Activated T-cell treated with anti-CD3 and anti-CD28 coated beads, Interleukin-2, amount 50 U/mL, for 48 hours (primary cell): ENCODE measurements at regions not wholly inside any gene's neighbourhood (a gene's known extent, or its start where the extent isn't known, plus 50 kb on each side); places are given as distances from the start of the nearest gene placed in this dataset.

Source experiments
- DNase-seq, 2 experiments: peaks; one replicate each; pipeline ENCODE4 v3.0.0-alpha.2; 2020

DNA sequence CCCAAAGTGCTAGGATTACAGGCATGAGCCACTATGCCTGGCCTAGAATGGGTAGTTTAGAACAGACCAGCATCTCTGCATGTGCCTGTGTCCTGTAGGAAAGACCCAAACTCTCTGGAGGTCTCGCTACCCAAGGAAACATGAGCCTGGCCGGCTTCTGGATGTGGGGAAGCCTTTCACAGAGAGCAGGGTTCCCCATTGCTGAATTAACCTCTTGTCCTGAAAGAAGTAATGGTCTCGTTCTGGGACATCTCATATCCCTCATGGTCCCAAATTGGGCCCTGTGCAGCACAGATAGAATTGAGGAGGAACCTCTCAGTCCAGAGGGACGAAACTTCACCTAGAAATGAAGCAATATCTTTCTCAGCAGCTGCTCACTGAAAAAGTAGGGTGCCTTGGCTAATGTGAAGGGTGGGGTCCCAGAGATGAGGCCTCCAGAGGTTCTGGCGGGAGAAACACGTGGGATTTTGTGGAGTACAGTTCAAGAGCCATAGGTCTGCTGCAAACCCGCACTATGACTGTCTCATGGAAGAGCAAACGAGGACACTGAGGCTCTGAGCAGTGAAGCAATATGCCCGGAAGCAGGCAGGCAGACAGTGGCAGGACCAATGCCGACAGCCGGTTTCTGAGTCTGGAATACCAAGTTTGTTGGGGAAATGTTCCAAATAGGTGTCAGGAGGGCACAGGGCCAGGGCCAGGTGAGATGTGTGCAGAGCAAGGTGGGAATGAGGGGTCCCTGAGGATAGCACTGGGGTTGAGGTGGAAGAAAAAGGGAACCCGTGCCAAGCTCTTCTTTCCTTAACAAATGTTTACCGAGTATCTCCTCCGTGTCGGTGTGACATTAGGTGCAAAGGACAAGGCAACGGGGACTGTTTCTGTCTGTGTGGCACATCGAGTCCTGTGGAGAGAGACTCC, 121.0 kb upstream of the TWIST2 start:
- DNase-seq = no peak

DNA sequence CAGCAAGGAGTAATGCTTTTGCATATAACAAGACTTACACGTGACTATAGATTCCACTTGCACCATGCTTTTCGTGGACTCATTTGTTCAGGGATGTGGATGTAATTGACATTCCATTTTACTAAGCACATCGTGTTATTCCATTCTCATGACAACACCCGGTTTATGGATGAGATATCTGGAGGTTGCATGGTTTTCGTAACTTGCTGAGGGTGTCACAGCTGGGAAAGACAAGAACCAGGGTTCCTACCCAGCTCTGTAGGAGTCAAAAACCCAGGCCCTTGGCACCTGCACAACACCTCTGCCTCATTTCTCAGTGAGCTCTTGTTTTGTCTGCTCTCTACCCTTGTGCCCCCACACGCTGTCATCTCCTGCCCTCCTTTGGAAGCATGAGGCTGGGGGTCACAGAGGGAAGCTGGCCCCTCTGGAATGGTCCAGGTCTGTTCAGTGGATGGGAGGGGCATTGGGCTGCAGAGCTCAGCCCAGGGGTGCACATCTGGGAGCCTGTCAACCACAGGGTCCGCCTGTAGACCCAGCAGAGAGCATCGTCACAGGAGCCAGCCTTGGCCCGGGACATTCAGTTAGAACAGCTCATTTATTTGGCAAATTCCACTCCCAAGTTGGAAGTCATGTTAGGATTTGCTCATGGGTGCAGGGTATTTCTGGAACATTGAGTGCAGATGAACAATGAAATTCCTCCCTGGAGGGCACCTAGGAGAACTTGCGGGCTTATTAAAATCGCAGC, 120.1 kb upstream of the TWIST2 start:
- DNase-seq = no peak

DNA sequence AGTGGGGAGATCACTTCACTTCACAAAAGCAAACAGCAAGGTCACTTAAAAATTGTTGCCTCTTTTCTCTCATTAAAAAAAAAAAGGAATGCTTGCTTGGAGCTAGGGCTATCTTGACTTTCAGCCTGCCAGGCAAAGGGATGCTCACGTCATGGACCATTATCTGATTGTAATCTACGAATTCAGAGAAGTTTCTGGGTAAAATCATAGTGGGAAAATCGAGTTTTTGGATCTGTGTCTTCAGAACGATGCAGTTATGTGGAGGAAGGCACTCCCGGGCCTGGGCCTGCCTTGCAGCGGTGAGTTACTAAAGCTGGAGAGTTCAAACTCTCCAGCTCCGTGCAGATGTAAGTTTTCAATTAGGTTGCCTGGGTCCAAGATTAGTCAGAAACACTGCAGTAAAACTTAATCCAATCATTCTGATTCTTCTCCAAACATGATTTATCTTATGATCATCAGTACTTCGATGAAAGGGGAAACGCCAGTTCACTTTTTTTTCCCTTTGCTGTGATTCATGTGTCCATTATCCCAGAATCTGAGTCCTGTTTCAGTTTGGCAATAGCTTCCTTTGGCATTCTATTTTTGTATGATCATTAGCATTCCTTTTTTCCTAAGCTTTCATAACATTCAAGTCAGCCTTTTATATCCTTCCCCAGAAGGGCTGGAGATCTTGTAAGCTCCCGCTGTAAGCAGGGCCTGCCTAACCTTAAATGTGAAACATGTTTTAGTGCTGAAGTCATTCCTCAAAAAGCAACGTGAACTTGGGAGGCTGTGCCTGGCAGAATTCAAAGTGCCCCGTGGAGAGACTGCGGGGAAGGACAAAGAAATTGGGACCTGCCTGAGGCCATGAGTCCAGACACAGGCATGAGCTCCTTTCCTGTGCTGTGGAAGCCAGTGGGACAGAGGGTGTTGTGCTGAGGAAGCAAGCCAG, 119.3 kb upstream of the TWIST2 start:
- DNase-seq = no peak

DNA sequence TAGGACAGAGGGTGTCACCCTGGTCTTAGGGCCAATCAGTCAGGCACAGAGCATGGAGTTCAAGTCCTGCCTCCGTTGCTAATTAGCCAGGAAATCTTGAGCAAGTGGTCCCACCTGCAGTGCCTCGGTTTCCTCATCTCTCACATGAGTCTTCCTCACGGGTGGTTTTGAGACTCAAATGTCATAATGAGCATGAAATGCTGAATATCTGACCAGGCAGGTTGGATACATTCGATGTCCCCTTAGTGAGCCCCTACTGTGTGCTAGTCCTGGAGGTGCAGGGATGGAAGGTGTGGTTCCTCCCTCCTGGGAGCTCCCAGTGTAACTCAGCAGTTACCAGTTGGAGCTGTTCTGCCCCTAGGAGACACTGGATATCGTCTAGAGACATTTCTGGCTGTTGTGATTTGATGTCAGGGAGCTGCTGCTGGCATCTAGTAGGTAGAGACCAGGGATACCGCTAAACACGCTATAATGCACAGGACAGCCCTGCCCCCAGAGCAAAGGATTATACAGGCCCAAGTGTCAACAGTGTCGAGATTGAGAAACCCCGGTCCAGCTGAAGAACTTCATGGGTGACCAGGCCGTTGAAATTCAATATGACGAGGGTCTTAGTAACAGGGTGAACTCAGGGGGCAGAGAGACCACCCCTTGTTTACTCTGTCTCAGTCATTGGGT, 118.5 kb upstream of the TWIST2 start:
- no peak for DNase-seq

DNA sequence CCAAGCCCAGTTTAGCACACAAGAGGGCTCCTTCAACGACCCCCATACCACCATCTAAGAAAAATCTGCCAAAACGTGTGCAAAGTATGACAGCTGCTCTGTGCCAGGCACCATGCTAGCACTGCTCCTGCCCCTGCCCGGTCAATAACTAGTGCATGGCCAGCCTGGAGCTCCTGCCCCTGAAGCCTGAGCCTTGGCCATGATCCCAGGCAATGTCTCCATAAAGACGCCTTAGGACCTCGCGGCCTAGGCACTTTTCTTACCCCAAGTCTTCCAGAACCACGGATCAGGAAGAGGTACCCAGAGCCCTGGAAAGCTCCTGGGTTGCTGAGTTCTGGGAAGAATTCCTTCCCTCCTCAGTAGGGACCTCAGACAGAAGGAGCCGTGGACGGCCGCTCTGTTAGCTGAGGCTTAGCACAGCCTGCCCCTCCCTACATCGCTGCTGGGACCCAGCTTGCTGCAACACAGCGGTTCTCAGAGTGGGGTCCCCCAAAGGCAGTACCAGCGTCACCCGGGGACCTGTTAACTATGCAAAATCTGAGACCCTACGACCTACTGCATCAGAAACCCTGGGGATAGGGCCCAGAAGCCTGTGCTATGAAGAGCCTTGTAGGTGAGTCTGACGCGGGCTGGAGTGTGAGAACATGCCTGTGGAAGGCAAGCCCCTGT, 117.8 kb upstream of the TWIST2 start:
- no peak for DNase-seq

DNA sequence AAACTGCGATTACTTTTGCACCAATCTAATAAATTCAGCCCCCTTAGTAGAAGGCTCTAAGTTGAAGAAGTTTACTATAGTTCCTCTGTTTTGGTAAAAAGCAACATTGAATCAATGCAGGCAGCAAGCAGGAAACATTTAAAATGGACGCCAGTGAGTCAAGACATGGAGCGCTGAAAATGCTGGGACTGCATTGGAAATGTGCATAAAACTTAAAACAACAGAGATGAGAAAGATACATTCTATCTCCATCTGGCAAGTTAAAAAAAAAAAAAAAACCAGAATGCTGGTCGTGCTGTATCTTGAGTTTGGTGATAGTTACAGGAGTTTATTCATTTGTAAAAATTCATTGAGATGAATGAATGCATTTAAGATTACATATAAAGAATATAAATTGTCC, 117.0 kb upstream of the TWIST2 start:
- no peak for DNase-seq

DNA sequence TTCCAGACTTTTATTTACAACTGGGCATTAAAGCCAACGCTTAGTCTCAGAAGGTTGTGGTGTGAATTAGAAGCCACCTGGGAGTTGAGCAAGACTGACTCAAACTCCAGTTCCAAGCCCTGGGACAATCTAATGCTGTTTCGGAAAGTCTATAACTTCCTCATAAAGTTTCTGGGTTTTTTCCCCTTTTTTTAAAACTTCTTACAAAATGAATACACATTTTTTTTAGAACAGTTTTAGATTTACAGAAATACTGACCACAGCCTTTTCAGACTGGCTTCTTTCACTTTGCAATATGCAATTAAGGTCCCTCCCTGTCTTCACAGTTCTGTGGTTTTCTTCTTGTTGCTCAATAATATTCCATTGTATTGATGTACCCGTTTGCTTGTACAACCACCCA, 115.9 kb upstream of the TWIST2 start:
- DNase-seq = no peak

DNA sequence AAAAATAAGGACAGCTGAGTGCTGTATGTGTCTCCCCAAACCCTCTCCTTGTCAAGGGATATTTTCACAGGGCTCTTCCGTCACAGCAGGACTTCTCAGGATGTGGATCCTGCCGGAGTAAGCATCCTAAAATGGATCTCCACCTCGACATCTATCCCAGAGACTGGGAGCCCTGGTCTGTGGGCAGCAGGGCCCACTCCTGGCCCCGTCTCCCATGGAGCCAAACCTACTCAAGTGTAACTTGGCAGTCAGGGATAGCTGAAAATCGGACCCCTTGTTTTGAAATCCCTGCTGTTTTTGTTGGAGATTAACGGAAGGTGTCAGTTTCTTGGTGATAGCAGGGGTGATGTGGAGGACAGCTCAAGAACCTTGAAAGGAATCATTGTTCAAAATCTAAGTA, 109.0 kb upstream of the TWIST2 start:
- DNase-seq = no peak

DNA sequence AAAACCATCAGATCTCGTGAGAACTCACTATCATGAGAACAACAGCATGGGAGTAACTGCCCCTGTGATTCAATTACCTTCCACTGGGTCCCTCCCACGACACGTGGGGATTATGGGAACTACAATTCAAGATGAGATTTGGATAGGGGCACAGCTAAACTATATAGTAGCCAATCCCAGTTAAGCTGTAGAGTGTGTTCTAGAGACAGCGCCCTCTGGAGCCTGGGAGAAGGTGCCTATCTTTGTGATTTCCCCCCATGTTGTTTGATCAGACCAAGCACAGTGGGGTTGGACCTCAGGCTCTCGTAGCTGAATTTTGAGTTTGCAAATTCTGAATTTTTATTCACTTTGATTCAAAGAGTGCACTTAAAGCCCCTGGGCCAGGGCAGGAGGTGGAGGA, 108.2 kb upstream of the TWIST2 start:
- DNase-seq = no peak

DNA sequence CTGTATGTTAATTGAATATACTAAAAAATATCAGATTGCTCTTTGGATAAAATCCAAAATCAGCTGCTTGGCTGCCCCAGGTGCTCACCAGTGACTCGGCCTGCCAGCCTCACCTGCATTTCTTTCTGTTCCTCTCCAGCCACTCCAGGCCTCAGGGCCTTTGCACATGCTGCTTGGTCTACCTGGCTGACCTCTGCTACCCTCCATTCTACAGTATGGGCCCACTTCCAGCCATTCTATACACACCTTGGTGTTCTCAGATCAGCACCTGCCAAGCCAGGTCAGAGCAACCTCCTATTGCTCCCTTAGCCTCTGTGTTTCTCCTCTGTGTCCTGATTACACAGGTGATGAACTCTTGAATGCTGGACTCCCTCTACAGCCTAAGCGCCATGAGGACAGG, 106.6 kb upstream of the TWIST2 start:
- DNase-seq = no peak

DNA sequence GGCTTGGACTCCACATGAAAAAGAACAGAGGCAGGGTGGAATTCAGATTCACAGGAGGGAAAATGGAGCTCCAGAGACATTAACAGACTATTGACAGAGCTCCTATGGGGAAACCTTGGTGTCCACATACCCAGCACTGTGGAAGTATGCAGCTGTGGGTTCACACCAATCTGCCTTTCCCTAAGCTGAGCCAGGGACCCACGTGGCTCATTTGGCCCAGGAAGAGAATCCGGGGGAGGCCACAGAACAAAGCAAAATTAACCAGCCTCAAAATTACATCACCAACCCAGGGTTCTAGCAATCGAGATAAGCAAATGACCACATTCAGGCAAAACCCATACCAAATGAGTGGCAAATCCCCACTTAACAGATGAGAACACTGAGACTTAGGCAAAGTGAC, 105.8 kb upstream of the TWIST2 start:
- DNase-seq = no peak

DNA sequence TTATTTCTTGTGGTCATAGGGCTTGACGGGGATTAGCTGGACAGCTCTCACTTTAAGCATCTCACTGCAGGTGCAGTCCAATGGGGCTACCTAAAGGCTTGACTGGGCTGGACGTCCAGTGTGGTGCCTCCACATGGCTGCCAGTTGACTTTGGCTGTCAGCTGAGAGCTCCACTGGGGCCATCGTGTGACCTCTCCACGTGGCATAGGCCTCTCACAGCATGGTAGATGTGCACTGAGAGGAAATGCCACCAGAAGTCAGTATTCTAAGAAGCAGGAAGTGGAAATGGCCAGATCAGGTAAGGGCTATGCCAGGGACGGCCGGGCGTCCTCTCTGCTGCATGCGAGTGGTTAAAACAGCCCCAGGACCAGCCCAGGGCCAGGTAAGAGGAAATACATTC, 105.2 kb upstream of the TWIST2 start:
- DNase-seq = no peak

DNA sequence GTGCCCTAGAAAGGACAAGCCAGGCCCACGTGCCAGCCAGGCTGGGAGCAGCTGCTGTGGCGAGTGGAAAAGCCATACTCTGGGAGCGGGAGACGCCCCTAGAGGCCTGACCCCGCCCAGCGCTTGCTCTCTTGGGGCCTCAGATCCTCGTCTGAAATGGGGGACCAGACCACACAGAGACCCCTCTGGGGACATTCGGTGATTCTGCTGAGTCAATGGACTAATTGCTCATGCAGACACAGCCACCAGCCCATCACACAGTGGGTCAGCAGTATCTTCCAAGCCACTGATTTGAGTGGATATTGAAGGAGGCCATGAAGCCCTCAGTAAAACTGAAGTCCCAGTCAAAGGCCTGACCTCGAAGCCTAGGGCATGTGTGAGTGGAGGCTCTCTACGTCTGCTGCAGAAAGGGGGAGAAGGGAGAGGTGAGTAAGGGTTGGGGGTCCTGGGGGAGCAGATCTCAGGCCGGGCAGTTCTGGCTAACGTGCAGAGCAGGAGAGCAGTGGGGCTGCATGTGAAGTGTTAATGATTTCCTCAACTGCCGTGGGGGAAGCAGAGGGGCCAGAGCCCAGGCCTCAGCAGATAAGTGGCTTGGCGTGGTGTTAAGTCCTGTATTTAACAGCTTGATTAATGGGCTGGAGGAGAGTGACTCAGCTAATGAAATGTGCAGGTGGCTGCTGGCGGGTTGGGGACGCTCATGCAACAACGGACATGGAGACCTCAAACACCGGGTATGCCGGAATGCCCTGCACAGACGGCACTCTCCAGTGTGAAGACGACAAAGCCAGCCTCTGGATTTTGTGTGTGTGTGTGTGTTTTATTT, 104.4 kb upstream of the TWIST2 start:
- no peak for DNase-seq

DNA sequence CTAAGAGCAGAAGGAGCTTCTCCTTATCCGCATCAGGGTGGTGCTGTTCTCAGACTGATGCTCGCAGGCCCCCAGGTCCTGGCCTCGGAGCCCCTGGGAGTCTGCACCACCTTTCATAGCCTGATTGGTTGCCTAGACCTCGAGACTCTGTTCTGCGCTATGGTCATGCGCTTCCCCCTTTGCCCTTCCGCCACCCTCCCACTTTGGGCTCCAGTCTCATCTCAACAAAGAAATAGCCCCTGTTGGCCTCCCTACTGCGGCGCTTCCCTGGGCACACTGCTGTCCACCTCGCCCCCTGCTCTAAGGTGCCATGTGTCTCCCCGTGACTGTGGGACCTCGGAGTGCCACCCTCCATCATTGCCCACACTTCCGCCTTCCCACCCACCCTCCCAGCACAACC, 102.9 kb upstream of the TWIST2 start:
- DNase-seq = no peak

DNA sequence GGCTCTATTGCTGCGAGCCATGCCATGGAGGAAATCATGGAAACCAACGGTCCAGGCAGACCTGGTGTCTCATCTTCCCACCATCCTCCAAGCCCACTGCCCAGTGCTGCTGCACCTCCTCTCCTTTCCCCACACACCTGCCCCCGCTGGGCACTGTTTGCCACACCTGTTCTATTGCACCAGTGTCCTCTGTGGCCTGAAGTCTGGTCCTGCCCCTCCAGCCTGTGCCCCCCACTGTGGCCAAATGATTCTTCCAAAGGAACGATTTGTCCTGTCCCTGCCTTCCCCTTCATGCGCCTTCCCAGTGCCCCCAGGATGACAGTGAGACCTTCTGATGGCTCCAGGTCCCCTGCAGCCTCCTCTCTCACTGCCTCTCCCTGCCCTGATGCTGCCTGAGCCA, 101.9 kb upstream of the TWIST2 start:
- DNase-seq = no peak

DNA sequence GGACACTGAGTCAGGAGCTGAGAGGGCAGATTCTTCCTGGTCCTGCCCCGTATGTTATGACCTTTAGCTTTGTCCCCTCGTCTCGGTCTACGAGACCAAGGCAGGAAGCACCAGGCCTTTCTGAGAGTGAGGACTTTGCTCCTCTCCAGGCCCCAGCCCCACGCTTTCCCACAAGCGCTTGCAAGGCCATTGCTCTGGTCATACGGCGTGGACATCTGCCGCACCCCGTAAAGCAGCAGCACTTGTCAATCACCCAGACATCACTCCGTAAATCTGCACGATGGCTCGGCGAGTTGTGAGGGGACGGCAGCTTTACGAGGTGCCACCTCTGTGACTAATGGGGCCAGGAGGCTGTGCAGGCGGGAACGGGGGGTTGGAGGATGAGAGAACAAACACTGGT, 100.8 kb upstream of the TWIST2 start:
- DNase-seq = no peak

DNA sequence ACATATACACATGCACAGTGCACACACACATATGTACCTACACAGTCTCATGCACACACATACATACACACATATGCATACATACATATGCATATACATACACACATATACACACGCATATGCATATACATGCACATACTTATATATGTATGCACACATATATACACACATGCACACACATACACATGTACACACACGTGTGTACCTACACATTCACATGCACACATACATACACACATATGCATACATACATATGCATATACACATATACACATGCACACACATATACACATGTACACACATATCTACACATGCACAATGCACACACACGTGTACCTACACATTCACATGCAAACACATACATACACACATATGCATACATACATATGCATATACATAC, 100.3 kb upstream of the TWIST2 start:
- no peak for DNase-seq

DNA sequence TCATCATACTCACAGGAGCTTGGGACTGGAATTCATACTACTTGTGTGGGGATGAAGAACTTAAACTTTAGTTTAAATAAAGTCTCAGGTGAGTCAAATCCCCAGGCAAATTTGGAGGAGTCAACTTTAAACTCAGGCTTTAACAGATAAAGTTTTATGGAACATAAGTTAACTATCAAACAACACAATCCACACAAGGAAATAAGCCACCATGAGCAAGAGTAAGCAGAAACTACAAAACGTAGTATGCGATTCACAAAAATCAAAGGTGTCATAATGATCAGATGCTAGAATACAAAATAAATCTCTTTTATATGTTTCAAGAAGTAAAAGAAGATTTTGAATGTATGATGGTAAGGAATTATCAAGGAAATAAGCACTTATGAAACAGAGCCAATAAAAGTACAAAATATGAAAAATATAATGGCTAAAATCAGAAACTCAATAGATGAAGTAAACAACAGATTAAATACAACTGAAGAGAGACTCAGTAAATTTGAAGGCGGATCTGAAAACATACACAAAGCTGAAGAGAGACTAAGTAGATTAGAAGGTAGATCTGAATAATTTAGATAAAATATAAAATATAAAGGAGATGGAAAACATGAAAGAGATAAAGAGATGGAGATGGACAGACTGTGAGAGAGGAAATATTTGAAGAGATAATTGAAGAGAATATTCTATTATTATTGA, 97.5 kb upstream of the TWIST2 start:
- no peak for DNase-seq

DNA sequence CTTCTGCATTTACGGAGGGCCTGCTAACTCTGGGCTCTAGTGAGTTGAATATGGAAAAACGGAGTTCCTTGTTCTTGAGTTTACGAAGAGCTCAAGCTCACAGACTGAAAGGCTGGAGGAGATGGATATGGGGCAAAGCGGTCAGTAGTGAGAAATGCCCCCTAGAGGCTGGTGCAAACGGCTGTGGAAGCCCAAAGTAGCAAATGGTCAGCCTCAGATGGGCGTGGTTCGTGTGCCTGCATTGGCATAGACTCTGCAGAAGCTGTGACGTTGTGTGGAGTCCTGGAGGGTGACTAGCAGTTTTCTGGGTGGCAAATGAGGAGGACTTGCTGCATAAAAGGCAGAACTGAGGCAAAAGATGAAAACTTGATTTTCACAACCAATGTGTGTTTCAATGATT, 93.6 kb upstream of the TWIST2 start:
- no peak for DNase-seq

DNA sequence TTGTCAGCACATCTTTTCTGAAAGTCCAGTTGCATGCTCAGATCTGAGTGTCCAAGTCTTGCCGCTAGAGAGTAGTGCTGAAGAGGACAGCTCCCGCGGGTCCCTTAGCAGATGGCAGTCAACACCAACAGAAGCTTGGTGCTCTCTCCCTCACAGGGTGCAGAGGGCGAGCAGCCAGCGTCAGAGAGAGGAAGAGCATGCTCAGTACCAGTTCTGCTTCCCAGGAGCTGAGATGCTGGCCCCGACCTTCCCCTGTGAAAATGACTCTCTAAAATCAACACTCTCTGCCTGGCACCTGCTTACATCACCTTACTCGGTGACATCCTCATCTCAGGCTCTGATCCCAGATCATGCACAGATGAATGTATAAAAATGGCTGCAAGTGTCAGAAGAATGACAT, 86.0 kb upstream of the TWIST2 start:
- no peak for DNase-seq
